Natural killer cell (primary cell): ENCODE measurements at regions not wholly inside any gene's neighbourhood (a gene's known extent, or its start where the extent isn't known, plus 50 kb on each side); places are given as distances from the start of the nearest gene placed in this dataset.

Experiments
- ATAC-seq, 3 donors: fragments of 150-1000 bp in 2 of 3; fragments of 200-7000 bp in 1 of 3; cut with Tn5 transposase; 1 replicate in 1 of 3; 2 replicates in 2 of 3; pipeline ENCODE4 v1.10.0; 2021; ENCODE audit warnings: mild to moderate bottlenecking in 2 of 3, moderate library complexity in 2 of 3
- DNase-seq, 2 donors: peaks; one replicate each; pipeline versions ENCODE4 v3.0.0 to v3.0.0-alpha.2; 2013 to 2021; ENCODE audit warnings: mixed read lengths in 1 of 2
- H3K27ac ChIP-seq: one replicate; pipeline ENCODE4 v1.5.1; 2013; ENCODE audit warnings: mild to moderate bottlenecking, low read length
- H3K27me3 ChIP-seq: one replicate; pipeline ENCODE4 v1.6.1; 2013; ENCODE audit warnings: low read length; ENCODE audit not compliant: control insufficient read depth, insufficient read depth
- H3K36me3 ChIP-seq: one replicate; pipeline ENCODE4 v1.6.1; 2013; ENCODE audit warnings: low read length; ENCODE audit not compliant: control insufficient read depth, insufficient read depth
- H3K4me1 ChIP-seq: one replicate; pipeline ENCODE4 v1.6.1; 2013; ENCODE audit warnings: low read length; ENCODE audit not compliant: control insufficient read depth, insufficient read depth
- H3K4me3 ChIP-seq: one replicate; pipeline ENCODE4 v1.5.1; 2013; ENCODE audit warnings: low read length
- H3K9me3 ChIP-seq: one replicate; pipeline ENCODE4 v1.6.1; 2013; ENCODE audit warnings: low read length; ENCODE audit not compliant: control insufficient read depth, insufficient read depth
- H3K27ac Mint-ChIP-seq, 2 donors: one replicate each; pipeline ENCODE4 v1.8.0; 2022; ENCODE audit warnings: mild to moderate bottlenecking in 2 of 2, mixed read lengths in 2 of 2, moderate library complexity in 1 of 2
- H3K27me3 Mint-ChIP-seq, 2 donors: one replicate each; pipeline ENCODE4 v1.8.0; 2022; ENCODE audit warnings: low read depth in 2 of 2, mixed read lengths in 2 of 2
- H3K36me3 Mint-ChIP-seq: one replicate; pipeline ENCODE4 v1.8.0; 2022; ENCODE audit warnings: mixed read lengths
- H3K4me1 Mint-ChIP-seq, 2 donors: one replicate each; pipeline ENCODE4 v1.8.0; 2022; ENCODE audit warnings: mixed read lengths in 2 of 2
- H3K4me3 Mint-ChIP-seq: one replicate; pipeline ENCODE4 v1.8.0; 2022; ENCODE audit warnings: mild to moderate bottlenecking, moderate library complexity, mixed read lengths
- H3K9me3 Mint-ChIP-seq, 2 donors: one replicate each; pipeline ENCODE4 v1.8.0; 2022; ENCODE audit warnings: mixed read lengths in 2 of 2
- WGBS: methylation state at CpG from one replicate; pipeline ENCODE4 v1.1.7; 2013; ENCODE audit warnings: missing lambda C conversion rate; ENCODE audit not compliant: insufficient coverage; 5-methylcytosine and 5-hydroxymethylcytosine counted together
- intact Hi-C: fragments of 100-400 bp; cut with micrococcal nuclease; formaldehyde crosslinking; loops from one replicate; pipeline ENCODE4 v1.14.2; 2022
- TF ChIP-seq, protein P1 (sequence below): fragments of 200-600 bp; IDR thresholded peaks from one replicate; pipeline ENCODE4 v1.8.0; 2022; ENCODE audit warnings: antibody characterized with exemption

DNA sequence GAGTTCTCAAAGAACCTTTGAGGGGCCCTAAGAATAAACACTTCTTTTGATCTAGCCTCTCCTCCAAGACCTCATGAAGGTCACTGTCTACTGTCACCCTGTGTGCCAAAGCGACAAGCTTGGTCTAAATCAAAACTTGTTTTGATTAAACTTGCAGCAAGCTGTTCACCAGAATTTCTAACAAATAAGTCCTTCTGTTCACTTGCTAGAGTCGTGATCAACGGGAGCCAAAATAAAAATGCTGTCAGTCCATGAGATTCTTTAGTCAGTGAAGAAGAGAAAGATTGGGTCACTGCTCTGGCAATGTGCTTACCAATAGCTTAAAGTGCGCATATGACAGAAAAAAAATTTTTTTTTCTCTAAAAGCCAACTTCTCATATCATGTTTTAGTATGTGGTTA lies 53.9 kb upstream of the GALNT5 start:
- no peaks in the 10 kb centered on the region for H3K27me3 Mint-ChIP-seq

DNA sequence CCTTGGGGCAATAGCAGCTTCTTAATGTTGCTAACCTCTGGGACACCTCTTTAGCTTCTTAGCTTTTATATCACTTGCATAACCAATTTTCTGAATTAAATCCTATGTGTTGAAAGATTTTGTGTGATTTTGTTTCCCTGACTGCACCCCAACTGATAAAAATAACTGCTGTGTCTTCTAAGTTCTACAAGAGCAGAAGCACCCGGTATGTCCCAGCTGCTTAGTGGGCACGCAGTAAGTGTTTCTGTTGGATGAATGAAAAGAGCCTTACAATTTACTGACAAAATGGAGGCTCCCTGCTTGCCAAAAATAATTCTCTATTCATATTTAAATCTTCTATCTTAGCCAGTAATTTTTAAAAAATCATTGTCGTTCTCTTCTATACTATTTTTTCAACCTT lies 53.1 kb upstream of the GALNT5 start:
- Mint-ChIP-seq H3K9me3 (no peaks in the 10 kb centered on the region), H3K27ac (no peak overlapping the region), H3K27me3 (no peaks in the 10 kb centered on the region), H3K36me3 (no peaks in the 10 kb centered on the region), H3K4me3 (no peak overlapping the region), H3K4me1 (no peaks in the 10 kb centered on the region)
- DNase-seq, result no peak
- Histone ChIP-seq H3K36me3 (no peaks in the 10 kb centered on the region), H3K9me3 (no peaks in the 10 kb centered on the region), H3K4me1 (no peaks in the 10 kb centered on the region), H3K27ac (no peak overlapping the region), H3K27me3 (no peaks in the 10 kb centered on the region), H3K4me3 (no peak overlapping the region)
- TF ChIP-seq, protein P1, sequence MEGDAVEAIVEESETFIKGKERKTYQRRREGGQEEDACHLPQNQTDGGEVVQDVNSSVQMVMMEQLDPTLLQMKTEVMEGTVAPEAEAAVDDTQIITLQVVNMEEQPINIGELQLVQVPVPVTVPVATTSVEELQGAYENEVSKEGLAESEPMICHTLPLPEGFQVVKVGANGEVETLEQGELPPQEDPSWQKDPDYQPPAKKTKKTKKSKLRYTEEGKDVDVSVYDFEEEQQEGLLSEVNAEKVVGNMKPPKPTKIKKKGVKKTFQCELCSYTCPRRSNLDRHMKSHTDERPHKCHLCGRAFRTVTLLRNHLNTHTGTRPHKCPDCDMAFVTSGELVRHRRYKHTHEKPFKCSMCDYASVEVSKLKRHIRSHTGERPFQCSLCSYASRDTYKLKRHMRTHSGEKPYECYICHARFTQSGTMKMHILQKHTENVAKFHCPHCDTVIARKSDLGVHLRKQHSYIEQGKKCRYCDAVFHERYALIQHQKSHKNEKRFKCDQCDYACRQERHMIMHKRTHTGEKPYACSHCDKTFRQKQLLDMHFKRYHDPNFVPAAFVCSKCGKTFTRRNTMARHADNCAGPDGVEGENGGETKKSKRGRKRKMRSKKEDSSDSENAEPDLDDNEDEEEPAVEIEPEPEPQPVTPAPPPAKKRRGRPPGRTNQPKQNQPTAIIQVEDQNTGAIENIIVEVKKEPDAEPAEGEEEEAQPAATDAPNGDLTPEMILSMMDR, result no peak
- 81% methylated on average over 3 of the region's 3 CpGs for WGBS
- ATAC-seq, result no peak
- intact Hi-C loops, result no loop called here

More for the DNA sequence above, 53.9 kb upstream of the GALNT5 start:
- Mint-ChIP-seq H3K4me3 (no peak overlapping the region), H3K9me3 (no peaks in the 10 kb centered on the region), H3K4me1 (no peaks in the 10 kb centered on the region), H3K27ac (no peak overlapping the region), H3K36me3 (no peaks in the 10 kb centered on the region)
- H3K27me3 ChIP-seq, result no peaks in the 10 kb centered on the region
- no peak for ATAC-seq
- no peaks in the 10 kb centered on the region for H3K9me3 ChIP-seq
- no peaks in the 10 kb centered on the region for H3K4me1 ChIP-seq
- H3K27ac ChIP-seq, result no peak overlapping the region
- 79% methylated on average over 3 of the region's 4 CpGs for WGBS
- DNase-seq, result no peak
- intact Hi-C loops, result no loop called here
- H3K36me3 ChIP-seq, result no peaks in the 10 kb centered on the region
- H3K4me3 ChIP-seq, result no peak overlapping the region
- TF ChIP-seq, protein P1, result no peak

DNA sequence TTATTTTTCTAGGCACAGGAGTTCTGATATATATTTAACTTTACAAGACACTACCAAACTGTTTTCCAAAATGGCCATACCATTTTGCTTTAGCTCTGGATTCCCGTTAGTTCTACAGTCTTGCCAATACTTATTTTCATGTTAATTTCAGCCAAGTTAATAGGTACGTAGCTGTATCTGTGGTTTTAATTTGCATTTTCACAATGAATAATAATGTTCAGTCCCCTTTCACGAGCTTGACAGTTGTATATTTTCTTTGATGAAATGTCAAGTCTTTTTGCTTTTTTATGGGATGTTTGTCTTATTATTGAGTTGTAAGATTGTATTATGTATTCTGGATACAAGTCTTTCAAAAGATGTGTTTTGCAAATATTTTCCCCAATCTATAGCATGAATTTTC lies 50.6 kb upstream of the GALNT5 start:
- Mint-ChIP-seq H3K27me3 (no peaks in the 10 kb centered on the region), H3K4me1 (no peaks in the 10 kb centered on the region), H3K36me3 (no peaks in the 10 kb centered on the region), H3K4me3 (no peak overlapping the region), H3K9me3 (no peaks in the 10 kb centered on the region), H3K27ac (no peak overlapping the region)
- no peak overlapping the region for H3K4me3 ChIP-seq
- ATAC-seq (no peak), DNase-seq (no peak)
- intact Hi-C loops, result no loop called here
- H3K36me3 ChIP-seq, result no peaks in the 10 kb centered on the region
- no peak overlapping the region for H3K27ac ChIP-seq
- H3K9me3 ChIP-seq, result no peaks in the 10 kb centered on the region
- 100% methylated on average over 2 of the region's 3 CpGs for WGBS
- TF ChIP-seq, protein P1, result no peak
- H3K27me3 ChIP-seq, result no peaks in the 10 kb centered on the region
- no peaks in the 10 kb centered on the region for H3K4me1 ChIP-seq
